Fibroblast of skin of left quadriceps (primary cell): ENCODE measurements at regions not wholly inside any gene's neighbourhood (a gene's known extent, or its start where the extent isn't known, plus 50 kb on each side); places are given as distances from the start of the nearest gene placed in this dataset.
A peak's percentile ranks its signal among the peaks of the same experiment; 100 is the strongest.
"Not testable (repeated sequence)": the region's sequence is repeated elsewhere in the genome, so short reads cannot be mapped to it uniquely, and the experiment has no call there.

Source experiments
- DNase-seq, 2 experiments: peaks; one replicate each; pipeline ENCODE4 v3.0.0-alpha.2; 2013; ENCODE audit warnings: low read depth in 2 of 2

DNA sequence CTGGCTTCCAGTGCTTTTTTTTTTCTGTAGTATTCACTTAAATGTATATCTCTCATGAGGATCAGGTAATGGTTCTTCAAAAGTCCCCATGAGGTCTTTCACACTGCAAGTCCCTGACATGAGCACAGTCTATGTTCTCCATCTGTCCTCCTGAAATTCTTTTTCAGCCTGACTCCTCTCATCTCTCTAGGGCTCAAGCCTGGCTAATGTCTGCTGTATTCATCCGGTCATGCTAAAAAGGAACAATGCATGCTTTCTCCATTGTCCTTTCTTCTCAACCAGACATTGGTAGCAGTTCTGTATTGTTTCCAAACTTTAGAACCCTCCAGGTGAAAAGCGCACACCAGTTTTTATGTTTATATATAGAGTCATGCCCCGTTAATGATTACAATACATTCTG lies 368.3 kb upstream of the OLFM3 start:
- DNase-seq: no peak

DNA sequence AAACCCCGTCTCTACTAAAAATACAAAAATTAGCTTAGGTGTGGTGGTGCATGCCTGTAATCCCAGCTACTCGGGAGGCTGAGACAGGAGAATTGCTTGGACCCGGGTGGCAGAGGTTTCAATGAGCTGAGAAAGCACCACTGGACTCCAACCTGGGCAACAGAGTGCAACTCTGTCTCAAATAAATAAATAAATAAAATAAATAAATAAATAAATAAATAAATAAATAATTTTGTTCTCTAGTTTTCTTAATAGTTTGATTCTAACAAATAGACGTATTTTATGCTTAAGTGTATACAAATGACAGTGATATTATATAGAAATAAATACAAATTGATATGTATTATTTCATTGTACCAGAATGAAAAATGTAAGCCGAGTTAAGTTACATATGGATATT lies 339.9 kb upstream of the OLFM3 start:
- no peak for DNase-seq

DNA sequence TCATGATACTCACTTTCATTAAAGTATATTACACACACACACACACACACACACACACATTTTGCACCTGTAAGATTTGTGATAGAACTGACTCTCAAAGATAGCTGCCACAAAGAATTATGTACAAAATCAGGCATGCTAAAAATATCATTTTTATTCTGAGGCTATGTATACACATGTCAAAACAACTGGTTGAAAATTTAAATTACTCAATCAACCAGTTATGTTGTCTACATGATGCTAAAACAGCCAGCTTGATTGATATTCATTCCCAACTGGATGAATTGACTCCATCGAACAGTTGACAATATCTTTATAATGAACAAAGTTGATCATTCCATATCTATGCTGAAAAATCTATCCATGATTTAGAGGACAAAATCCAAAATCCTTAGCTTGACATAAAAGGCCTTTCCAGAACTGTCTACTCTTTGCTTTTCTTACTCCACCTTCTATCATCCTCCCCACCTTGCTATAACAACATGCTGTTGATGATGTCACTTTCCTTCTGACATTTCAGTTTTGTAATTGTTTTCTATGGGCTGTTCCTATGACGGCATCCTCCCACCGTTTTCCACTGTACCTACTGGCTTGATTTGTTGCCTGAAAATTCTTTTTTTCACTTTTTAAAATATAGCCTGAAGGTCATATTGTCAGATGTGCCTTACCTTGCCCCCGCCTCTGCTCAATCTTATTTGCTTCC lies 321.5 kb upstream of the OLFM3 start:
- DNase-seq: no peak

DNA sequence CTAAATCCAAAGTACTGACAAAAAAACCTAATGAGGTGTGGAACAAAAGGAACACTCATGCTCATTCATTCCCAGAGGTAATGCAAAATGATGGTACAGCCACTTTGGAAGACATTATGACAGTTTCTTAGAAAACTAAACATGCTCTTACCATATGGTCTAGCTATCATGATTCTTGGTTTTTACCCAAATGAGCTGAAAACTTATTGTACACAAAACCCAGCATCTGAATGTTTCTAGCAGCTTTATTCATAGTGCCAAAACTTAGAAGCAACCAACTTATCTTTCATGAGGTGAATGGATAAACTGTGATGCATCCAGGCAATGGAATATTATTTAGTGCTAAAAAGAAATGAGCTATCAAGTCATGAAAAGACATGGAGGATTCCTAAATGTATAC lies 318.4 kb upstream of the OLFM3 start:
- no peak for DNase-seq

DNA sequence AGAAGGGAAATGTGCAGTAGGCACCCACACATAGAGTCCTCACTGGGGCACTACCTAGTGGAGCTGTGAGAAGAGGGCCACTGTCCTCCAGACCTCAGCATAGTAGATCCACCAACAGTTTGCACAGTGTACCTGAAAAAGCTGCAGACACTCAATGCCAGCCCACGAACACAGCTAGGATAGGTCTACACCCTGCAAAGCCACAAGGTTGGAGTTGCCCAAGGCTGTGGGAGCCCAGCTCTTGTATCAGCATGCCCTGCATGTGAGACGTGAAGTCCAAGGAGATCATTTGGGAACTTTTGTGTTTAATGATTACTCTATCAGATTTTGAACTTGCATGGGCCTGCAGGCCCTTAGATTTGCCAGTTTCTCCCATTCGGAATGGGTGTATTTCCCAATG lies 299.4 kb upstream of the OLFM3 start:
- DNase-seq: no peak

DNA sequence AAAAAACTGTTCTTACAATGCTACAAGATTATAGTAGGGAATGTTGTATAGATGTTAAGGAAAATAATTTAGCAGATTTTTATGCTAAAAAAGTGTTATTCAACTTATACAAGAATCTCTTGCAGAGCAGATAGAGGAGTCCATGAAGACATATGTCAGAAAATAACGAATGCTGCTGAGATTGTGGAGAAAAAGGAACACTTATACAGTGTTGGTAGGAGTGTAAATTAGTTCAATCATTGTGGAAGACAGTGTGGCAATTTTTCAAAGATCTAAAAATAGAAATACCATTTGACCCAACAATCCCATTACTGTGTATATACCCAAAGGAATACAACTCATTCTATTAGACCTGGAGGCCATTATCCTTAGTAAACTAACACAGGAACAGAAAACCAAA lies 286.2 kb upstream of the OLFM3 start:
- no peak for DNase-seq

DNA sequence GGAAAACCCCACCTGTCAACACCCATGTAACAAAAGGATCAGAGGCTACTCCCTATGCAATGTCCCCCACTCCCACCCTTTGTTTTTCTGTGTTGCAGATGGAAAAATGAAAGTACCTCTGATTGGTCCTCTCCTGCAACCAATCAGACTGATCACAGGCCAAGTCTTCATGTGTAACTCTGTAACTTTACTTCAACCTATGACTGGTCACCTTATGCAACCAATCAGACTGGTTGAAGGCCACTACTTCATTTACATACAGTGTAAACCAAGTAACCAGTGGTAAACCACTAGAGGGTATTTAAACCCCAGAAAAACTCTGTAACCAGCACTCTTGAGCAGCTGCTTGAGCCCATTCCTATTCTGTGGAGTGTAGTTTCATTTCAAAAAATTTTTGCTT lies 266.3 kb upstream of the OLFM3 start:
- DNase-seq: no peak

DNA sequence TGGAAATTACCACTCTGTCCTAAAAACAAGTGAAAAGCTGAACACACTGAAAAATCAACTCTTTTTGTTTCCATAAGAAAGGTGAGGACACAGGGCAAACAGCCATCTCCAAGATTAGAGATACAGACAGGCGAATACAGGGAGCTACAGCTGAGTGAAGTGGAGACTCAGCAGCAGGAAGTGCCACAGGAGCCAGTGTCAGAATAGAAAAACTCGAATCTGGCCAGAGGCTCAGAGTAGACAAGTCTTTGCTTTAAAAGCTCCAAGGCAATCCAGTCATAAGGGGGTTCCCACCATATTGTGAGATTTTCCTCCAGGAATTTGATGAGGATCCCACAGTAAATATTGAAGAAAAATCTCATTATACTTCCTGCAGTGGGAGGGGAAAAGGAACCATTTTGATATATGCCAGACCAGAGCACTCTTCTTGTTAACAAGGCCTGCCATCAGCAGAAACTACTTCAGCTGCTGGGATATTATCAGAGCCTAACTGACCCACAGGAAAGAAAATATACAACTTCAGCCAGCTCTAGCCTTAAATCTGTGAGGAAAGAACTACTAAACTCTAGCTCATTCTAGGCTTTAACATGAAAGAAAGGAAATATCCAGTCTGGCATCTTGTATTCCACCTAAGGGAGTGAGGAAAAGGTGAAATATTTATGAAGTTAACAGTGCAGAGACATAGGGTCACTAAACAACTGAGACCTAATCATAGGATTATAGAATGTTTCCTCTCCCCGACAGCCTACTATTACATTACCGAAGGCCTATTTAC lies 256.2 kb upstream of the OLFM3 start:
- DNase-seq: no peak

DNA sequence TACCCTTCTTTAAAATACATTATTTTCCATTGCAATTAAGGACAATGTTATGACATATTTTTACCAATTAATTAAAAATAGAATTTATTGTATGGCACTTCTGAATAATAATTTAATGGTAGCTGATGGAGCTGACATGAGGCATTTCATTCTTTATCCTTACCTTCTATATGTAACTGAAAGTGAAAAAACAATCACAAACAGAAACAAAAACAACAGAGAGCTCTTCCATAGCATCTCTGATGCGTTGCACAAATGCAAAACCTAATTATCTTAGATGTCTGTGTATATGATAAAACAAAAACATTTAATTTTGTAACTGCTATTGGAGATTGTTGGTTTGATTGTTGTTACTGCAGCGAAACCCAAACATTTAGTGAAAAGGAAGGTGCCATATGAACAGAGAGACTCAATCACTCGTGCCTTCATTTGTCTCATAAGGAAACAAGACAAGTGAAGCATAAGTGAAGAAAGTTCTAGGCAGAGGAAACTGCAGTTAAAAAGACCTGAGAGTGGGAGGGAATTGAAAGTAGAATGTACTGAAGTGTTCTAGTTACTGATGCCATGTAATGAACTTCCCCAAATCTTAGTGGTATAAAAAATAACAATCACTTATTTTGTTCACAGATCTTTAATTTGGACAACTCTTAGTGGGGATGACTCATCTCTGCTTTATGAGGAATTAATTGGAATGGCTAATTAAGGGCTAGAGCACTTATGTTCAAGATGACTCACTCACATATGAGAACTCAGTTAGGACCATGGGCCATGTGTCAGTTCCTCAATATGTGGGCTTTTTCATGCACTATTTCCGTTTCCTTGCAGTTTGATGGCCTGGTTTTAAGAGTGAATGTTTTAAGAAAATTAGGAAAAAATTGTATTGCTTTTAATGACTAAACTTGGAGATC lies 245.0 kb upstream of the OLFM3 start:
- no peak for DNase-seq

DNA sequence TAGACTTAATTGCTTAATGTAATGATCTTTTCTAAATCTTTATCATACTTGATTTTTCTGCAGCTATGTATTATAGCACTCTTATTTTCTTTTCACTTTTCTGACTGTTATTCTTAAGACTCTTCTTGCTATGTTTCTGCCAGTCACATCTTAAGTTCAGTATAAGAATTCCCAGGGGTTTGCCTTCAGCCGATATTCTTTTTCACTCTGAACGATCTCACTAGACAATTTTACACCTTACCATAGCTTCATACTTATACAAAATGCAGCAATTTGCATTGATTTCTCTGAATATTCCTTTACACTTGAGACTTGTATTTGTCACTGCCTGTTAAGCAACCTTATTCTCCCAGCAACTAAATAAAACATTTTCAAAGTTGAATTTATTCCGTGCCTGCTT lies 242.5 kb upstream of the OLFM3 start:
- DNase-seq: no peak

DNA sequence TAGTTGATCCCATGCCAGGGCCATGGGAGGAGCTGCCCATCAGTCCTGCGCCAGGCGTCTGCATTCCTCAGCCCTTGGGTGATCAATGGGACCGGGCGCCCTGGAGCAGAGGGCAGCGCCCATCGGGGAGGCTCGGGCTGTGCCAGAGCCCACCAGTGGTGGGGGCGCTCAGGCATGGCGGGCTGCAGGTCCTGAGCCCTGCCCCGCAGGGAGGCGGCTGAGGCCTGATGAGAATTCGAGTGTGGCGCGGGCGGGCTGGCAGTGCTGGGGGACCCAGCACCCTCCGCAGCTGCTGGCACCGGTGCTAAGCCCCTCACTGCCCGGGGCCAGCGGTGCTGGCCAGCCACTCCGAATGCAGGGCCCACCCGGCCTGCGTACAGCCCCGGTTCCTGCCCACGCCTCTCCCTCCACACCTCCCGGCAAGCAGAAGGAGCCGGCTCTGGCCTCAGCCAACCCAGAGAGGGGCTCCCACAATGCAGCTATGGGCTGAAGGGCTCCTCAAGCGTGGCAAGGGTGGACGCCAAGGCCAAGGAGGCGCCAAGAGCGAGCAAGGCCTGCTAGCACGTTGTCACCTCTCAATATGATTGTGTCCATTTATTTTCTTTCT lies 238.1 kb upstream of the OLFM3 start:
- DNase-seq: no peak

DNA sequence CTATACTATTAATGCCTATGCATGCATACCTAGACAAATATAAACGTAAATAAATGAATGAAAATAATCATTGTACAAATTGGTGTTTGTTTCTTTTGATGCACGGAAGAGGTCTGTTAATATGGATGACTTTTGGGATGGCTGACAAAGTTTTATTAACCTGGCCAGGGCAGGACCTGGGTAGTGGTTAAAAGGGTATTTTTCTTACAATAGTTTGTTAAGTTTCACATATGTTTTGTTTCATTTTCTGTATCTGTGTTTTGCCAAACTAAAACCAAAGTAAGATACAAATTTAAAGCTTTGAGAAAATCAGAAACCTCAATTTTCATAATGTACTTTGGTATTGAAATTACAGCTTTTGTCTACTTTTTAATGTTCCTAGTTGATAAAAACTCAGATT lies 222.7 kb upstream of the OLFM3 start:
- DNase-seq: no peak

DNA sequence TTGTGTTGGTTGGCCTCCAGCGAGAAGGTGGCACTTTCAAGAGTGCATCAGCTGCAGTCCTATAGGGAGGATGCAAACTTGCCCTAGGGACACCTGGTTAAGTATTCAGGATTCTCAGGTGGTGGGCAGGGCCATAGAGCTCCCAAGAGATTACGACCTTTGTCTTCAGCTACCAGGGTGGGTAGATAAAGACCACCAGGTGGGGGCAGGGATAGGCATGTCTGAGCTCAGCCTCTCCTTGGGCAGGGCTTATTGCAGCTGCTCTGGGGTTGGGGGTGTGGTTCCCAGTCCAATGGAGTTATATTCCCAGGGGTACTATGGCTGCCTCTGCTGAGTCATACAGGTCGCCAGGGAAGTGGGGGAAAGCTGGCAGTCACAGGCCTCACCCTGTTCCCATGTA lies 214.2 kb upstream of the OLFM3 start:
- DNase-seq: not testable (repeated sequence)

DNA sequence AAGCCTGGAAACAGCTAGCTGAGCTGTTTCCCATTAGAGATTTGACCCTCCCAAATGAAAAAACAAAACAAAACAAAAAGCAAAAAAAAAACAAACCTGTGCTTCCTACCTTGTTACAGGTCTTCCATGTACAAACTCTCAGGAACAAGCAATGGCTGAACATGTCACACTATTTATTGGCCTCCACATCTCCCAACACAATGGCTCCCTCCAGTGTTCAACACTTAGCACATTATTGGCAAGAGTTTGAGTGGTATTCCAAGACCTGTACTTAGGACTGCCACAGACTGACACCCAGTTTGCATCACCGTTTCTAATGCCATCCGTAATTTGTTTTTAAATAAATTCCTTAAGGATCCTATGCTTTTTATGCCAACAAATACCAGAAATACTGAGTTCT lies 195.0 kb upstream of the OLFM3 start:
- DNase-seq: no peak

DNA sequence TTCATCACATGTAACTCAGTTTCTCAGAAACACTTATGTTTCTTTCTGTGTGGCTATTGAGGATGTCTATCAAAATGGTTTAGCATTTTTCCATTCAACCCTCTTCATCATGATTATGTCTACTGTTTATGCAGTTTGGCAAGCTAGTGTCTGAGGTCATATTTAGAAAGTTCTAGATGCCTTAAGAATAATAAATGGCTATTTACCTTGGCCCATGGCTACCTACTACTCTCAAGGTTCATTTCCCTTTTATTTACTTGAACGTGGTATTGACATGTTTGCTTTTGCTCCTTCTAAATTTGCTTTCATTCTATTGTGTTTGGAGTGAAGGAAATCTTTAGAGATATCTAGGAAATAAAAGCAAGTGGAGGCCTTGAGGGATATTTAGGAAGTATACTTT lies 193.7 kb upstream of the OLFM3 start:
- no peak for DNase-seq

DNA sequence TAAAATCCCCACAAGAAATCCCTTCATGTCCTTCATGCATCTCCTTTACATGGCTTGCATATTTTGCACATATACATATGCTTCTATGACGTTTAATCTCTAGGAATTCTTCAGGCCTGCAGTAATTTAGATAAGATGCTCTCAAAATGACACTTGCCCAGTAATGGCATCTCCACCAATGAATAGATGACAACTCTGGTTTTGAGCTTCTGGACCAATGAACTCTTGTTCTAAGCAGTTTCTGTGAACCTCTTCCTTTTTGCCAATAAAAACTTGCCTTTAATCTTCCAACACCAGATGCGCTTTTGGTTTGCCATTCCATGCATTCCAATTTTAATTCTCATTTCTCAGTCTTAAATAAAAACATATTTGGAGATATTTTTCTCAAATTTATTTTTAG lies 189.8 kb upstream of the OLFM3 start:
- peak; percentile 1 to 2 for DNase-seq

DNA sequence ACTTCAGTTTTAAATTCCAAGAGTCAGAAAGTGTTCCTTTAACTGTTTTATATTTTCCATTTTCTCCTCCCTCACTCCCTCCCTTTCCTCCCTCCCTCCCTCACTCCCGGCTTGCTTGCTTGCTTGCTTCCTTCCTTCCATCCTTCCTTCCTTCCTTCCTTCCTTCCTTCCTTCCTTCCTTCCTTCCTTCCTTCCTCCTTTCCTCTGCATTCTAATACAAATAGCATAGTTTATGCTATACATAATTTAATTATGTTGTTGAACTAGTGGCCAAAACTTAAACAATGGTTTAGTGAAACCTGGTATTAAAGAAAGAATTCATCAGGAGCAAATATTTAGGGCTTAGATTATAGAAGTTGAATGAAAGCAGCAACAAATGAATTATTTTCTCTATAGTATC lies 188.5 kb upstream of the OLFM3 start:
- DNase-seq: no peak

DNA sequence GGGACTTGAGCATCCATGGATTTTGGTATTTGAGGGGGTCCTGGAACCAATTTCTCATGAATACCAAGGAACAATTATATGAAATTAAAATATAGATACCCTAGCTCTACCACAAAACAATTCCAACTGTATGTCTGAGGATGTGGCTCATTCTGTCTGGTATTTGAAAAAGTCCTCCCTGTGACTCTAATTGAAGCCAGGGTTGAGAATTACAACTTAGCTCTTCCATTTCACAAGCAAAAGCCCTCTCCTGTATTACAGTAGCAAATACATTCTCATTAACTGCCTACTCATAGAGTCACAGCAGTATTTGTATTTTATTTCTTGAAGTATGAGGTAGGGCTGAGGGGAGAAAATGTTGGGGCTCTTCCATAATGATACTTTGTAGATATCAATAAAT lies 187.8 kb upstream of the OLFM3 start:
- no peak for DNase-seq

DNA sequence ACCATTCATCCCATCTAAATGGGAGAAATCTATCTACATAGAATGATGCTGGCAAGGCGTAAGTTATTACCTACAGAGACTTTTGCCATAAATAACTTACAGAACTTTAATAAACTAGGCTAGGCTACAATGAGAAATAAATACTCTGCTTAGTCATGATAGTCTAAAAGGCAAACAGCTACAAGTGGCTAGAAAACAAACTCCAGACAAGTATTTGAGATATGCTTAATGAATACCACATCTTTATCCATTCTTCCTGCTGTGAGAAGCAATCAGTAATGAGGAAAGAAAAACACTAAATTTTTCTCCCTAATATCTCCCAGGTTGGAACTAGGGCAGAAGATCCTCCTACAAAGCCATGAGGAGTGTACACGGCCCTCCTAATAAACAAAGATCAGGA lies 187.0 kb upstream of the OLFM3 start:
- DNase-seq: no peak

DNA sequence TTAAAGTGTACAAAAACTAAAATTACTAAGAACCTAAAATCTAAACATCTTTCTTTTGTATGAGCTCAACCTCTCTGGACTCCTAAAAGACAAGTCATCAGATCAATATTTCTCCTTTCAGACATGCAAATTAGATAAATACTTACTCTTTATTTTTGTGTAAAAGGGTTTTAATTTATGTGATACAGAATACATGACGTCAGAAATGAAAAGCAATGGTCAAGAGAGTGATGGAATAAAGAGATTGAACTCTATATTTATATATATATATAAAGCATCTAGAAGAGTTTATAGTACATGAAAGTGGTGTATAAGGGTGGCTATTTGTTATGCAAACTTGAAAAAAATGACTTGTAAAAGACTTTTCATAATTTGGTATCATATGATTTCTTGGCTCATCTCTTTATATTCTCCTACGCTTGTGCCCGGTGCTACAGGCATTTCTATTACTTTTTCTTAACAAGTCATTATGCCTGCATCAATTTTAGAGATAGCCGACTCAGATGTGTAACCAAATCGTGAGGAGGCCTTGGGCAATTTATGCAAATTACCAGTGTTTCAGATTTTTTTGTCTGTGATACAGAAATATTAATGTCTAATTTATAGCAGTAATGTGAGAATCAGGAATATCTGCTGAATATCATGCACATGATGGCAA lies 186.0 kb upstream of the OLFM3 start:
- DNase-seq: no peak

DNA sequence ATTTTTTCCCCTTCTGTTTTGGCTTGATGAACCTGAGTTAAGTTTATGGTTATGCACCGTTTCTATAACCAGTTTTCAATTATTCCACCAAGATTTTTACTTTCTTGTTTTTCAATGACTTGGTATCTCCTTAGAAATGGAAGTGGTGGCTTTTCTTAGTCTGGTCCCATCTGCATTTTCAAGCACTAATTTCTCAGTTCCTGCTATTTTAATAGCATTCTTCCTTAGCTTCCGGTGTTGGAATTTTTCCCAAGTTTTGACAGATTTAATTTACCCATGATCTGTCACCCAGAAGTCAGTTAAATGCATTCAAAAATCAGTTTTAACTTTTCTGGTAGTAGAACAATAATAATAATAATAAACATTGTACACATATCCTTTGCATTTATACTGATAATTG lies 184.6 kb upstream of the OLFM3 start:
- DNase-seq: no peak

DNA sequence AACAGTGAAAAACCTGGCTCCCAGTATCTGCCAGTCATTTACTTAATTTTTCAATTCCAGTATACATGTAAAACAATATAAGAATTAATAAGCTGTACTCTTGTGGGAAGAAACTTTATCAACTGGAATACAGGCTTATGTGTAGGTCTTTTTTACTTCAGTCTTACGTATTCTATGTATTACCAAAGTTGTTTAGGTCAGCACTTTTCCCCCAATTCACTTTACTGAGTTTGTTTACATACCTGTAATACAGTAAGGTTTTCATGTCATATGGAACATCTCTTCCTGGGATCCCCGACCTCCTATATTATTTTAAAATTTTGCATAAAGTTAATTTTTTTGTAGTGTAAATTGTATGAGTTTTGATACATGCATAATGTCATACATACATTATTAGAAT lies 181.8 kb upstream of the OLFM3 start:
- DNase-seq: no peak
